H1 (cell line): ENCODE measurements at regions not wholly inside any gene's neighbourhood (a gene's known extent, or its start where the extent isn't known, plus 50 kb on each side); places are given as distances from the start of the nearest gene placed in this dataset.

ENCODE experiments used
- CBX8 ChIP-seq: fragments of 300-800, 300-1000 bp; sonication (generic); IDR thresholded peaks from 2 replicates; pipeline ENCODE4 v1.7.1; 2016; ENCODE audit warnings: low read depth, low read length, borderline replicate concordance
- CEBPB ChIP-seq: IDR thresholded peaks from 2 replicates; pipeline ENCODE4 v1.6.1; 2012; ENCODE audit warnings: low read depth, low read length
- CHD7 ChIP-seq: fragments of 300-600 bp; sonication (generic); IDR thresholded peaks from 2 replicates; pipeline ENCODE4 v1.7.1; 2012; ENCODE audit warnings: low read length, moderate library complexity, mild to moderate bottlenecking, inconsistent platforms; ENCODE audit not compliant: insufficient replicate concordance
- EGR1 ChIP-seq: IDR thresholded peaks from 2 replicates; pipeline ENCODE4 v1.6.1; 2011; ENCODE audit warnings: low read depth, low read length, borderline replicate concordance
- JUND ChIP-seq: IDR thresholded peaks from 2 replicates; pipeline ENCODE4 v1.6.1; 2011; ENCODE audit warnings: mild to moderate bottlenecking, improper control_type of control experiment, low read length
- KDM4A ChIP-seq: IDR thresholded peaks from one replicate; pipeline ENCODE4 v1.7.1; 2012; ENCODE audit warnings: low read depth, mild to moderate bottlenecking, moderate library complexity, low read length, inconsistent platforms; ENCODE audit not compliant: severe bottlenecking
- MAFK ChIP-seq: IDR thresholded peaks from 2 replicates; pipeline ENCODE4 v1.6.1; 2012; ENCODE audit warnings: low read depth, mild to moderate bottlenecking, improper control_type of control experiment, low read length
- PHF8 ChIP-seq: fragments of 200-600 bp; sonication (generic); conservative IDR thresholded peaks from 2 replicates; pipeline ENCODE4 v1.7.1; 2012; ENCODE audit warnings: low read depth, mild to moderate bottlenecking, inconsistent platforms, low read length, moderate library complexity
- RFX5 ChIP-seq: IDR thresholded peaks from 2 replicates; pipeline ENCODE4 v1.6.1; 2011; ENCODE audit warnings: low read depth, low read length, improper control_type of control experiment, borderline replicate concordance
- SIRT6 ChIP-seq: IDR thresholded peaks from one replicate; pipeline ENCODE4 v1.7.1; 2012; ENCODE audit warnings: low read length, inconsistent platforms
- YY1 ChIP-seq: IDR thresholded peaks from 2 replicates; pipeline ENCODE4 v1.6.1; 2011; ENCODE audit warnings: low read depth, mild to moderate bottlenecking, low read length
- TF ChIP-seq, protein P1 (sequence below): IDR thresholded peaks from 2 replicates; pipeline ENCODE4 v1.6.1; 2012; ENCODE audit warnings: inconsistent platforms

- TF ChIP-seq CHD7: no peak
- TF ChIP-seq, protein P1, sequence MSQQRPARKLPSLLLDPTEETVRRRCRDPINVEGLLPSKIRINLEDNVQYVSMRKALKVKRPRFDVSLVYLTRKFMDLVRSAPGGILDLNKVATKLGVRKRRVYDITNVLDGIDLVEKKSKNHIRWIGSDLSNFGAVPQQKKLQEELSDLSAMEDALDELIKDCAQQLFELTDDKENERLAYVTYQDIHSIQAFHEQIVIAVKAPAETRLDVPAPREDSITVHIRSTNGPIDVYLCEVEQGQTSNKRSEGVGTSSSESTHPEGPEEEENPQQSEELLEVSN: no peak
- no peak for TF ChIP-seq RFX5
- TF ChIP-seq YY1: no peak
- TF ChIP-seq CBX8: no peak
- TF ChIP-seq EGR1: no peak
- TF ChIP-seq KDM4A: no peak
- TF ChIP-seq MAFK: no peak
- no peak for TF ChIP-seq JUND
- TF ChIP-seq SIRT6: no peak
- TF ChIP-seq CEBPB: no peak
- TF ChIP-seq PHF8: no peak
Observed at GRCh38 chr14:71684323-71684722, 247.9 kb upstream of the RGS6 start (continued).
